GM12874 (cell line): ENCODE measurements at regions not wholly inside any gene's neighbourhood (a gene's known extent, or its start where the extent isn't known, plus 50 kb on each side); places are given as distances from the start of the nearest gene placed in this dataset.

Experiments
- TF ChIP-seq, protein P1 (sequence below): IDR thresholded peaks from 2 replicates; pipeline ENCODE4 v1.5.1; 2011; ENCODE audit warnings: low read depth, mild to moderate bottlenecking, control low read depth, low read length, moderate library complexity; ENCODE audit not compliant: insufficient read depth

DNA sequence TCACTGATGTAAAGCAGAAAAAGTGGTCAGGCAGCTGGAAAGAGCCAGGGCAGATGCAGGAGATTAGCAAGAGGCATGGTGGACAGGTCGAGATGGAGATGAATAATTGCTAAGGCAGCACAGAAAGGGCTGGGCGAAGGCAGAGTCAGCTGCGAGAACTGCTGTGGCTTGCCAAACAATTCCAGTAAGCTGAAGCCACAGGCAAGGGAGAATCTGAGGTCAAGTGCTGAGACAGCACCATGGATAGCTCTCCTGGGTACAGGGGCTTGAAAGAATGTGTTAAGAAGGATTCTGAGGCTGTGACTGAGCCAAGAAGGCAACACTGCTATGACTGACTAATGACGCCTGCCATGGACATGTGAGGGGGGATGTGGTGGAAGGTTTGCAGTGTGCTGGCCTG is 220.8 kb upstream of the FOXA2 start:
- TF ChIP-seq, protein P1, sequence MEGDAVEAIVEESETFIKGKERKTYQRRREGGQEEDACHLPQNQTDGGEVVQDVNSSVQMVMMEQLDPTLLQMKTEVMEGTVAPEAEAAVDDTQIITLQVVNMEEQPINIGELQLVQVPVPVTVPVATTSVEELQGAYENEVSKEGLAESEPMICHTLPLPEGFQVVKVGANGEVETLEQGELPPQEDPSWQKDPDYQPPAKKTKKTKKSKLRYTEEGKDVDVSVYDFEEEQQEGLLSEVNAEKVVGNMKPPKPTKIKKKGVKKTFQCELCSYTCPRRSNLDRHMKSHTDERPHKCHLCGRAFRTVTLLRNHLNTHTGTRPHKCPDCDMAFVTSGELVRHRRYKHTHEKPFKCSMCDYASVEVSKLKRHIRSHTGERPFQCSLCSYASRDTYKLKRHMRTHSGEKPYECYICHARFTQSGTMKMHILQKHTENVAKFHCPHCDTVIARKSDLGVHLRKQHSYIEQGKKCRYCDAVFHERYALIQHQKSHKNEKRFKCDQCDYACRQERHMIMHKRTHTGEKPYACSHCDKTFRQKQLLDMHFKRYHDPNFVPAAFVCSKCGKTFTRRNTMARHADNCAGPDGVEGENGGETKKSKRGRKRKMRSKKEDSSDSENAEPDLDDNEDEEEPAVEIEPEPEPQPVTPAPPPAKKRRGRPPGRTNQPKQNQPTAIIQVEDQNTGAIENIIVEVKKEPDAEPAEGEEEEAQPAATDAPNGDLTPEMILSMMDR = no peak

DNA sequence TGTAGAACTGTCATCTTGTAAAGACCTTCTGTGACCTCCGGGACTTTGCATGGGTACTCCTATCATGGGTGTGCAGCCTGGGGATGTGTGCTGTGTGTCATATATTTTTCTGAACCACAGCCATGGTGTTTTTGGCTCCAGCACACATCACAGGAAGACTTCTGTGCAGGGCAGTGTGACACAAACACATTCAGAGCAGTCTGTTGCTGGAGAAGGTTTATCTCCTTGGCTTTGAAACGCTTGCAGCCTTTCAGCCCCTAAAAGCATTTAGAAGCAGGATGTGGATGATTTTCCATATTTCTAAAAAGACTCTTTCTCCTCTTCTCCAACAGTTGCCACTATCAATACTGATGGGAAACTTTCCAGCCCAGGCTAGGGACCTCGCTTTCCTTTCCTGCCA is 221.6 kb upstream of the FOXA2 start:
- TF ChIP-seq, protein P1 = no peak

DNA sequence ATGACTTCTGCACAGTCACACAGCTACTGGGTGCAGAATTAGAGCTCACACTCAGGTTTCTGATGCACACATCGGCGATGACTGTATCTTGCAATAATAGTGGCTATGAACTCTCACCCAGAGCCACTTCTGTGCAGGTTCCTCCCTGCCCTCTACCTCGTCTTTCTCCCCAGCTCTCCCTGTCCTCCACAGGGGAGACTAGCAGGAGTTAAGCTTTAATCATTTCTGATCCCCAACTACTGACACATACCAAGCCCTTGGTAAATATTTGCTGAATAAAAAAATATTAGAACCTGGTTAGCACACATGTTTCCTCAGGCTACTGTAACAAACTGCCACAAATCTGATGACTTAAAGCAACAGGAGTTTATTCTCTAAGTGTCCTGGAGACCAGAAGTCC is 222.7 kb upstream of the FOXA2 start:
- TF ChIP-seq, protein P1 = no peak

DNA sequence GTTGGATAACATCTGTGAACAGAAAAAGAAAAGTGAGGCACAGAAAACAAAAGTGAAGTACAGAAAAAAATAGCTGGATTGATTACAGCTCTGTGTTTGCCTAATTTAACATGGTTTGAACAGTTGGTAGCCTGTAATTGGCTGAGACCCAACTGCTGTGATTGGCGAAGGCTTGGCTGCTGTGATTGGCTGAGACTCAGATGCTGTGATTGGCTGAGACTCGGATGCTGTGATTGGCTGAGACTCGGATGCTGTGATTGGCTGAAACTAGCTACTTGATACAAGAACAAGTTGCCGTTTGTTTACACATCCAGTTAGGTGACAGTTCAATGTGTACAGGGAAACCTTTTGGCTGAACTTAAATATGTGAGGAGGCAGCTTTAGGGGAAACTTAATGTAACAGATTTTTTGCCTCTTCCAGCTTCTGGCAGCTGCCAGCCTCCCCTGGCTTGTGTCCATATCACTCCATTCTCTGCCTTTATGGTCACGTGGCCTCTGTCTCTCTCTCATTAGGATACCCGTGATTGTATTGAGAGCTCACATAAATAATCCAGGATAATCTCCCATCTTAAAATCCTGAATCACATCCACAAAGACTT is 223.4 kb upstream of the FOXA2 start:
- TF ChIP-seq, protein P1 = no peak

DNA sequence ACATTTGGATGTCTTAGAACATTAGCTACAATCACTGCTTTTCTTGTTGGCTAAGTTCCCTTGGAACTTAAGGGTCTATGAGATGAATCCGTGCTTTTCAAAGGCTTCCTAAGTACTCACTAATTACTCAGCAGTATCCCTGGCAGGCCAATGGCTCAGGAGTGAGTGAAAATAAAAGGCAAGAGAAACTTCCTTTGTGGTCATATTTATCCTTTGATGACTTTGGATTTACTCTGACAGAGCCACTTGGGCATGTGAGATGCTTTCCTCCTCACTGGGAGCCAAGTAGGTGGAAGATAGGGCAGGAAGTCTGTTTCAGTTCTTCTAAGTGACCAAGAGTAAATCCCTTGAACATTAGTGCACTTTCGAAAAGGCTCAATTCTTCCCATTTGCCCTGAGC is 224.3 kb upstream of the FOXA2 start:
- TF ChIP-seq, protein P1 = no peak

DNA sequence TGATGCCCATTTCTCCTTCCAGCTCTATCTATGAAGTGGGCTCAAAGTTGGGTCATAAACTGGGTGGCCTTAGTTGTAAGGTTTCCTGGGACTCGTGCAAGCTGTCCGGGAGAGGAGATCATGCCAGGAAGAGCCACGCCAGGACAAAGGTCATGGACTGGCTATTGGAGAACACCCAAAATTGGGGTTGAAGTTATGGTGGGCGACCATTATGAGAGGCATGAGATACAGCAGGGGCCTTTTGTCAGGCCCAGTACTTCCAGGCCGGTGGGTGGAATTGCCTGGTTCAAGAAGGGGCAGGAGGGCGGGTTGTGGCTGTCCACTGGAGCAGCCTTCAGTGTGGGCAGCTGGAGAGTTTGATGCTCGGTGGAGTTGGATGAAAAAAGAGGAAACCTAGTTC is 225.1 kb upstream of the SSTR4 start:
- TF ChIP-seq, protein P1 = no peak

DNA sequence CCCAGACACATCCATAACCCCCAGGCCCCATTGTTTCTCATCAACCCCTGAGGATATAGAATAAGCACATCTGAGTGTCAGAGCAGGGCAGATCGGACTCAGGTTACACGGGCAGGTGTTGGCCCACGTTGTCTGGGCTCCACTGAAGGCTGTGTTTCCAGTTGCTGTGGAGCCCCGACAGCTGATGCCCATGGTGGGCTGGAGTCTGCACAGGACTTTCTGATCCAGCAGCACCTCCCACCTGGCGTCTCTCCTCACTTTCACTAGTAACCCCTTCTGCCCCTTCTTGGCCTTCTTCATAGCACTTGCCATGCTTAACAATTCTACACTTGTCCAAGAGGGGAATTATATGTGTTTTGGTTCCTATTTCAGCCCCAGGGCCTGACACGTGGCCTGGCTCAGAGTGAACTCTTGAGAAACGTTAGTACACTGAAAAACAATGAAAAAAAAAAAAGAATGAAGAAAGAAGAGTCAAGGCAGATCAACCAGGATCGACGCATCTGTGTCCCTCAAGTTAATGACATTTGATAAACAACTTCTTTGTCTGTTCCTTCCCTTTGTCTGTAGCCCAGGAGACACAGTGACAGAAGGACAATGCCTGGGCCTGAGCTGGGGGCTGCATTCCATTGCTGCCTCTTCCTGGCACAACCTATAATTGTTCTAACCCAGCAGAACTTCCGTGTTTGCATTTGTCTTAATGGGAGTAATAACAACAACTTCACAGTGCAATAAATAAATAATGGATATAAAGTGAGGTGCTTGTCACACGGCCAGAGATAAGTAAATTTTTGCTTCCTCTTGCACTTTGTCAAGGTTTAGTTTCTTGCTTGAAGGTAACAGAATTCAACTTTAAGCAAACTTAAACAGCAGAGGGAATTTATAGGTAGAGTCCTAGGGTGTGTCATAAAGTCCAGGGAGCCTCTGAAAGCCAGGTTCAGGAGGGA is 224.2 kb upstream of the SSTR4 start:
- TF ChIP-seq, protein P1 = no peak
